ENCODE measurements at regions not wholly inside any gene's neighbourhood (a gene's known extent, or its start where the extent isn't known, plus 50 kb on each side); places are given as distances from the start of the nearest gene placed in this dataset.

GRCh38 chr10:130500261-130501000 is 364.2 kb downstream of the GLRX3 start:
- H3K36me3 Mint-ChIP-seq (ENCODE audit: low read depth): no peaks in the 10 kb centered on the region
- CTCF ChIA-PET: no interaction called here
- ATAC-seq (no peak), DNase-seq (no peak)
- H3K4me3 Mint-ChIP-seq: no peak overlapping the region
- no peaks in the 10 kb centered on the region for H3K4me1 Mint-ChIP-seq (ENCODE audit: low read depth)
- no peak overlapping the region for H3K27ac Mint-ChIP-seq
- POLR2A ChIA-PET: no interaction called here
- no peak for TF ChIP-seq CTCF (IDR thresholded peaks at IDR 0.05)
- intact Hi-C loops (cut with micrococcal nuclease): no loop called here
- H3K27me3 Mint-ChIP-seq: no peaks in the 10 kb centered on the region
- H3K9me3 Mint-ChIP-seq: no peaks in the 10 kb centered on the region

- no peak for DNase-seq
- Mint-ChIP-seq H3K27ac (no peak overlapping the region), H3K36me3 (ENCODE audit: low read depth) (no peaks in the 10 kb centered on the region), H3K27me3 (peaks cover 6% of the 10 kb centered on the region), H3K4me1 (ENCODE audit: low read depth) (no peaks in the 10 kb centered on the region), H3K9me3 (no peaks in the 10 kb centered on the region), H3K4me3 (no peak overlapping the region)
- no peak for ATAC-seq
- no peak for TF ChIP-seq CTCF (IDR thresholded peaks at IDR 0.05)
- ChIA-PET CTCF (no interaction called here), POLR2A (no interaction called here)
- intact Hi-C loops (cut with micrococcal nuclease): no loop called here
Measured at GRCh38 chr10:130507461-130507860, 371.3 kb downstream of the GLRX3 start.

GRCh38 chr10:130509881-130510689 is 373.9 kb downstream of the GLRX3 start:
- no peaks in the 10 kb centered on the region for H3K9me3 Mint-ChIP-seq
- ATAC-seq (no peak), DNase-seq (no peak)
- ChIA-PET POLR2A (no interaction called here), CTCF (no interaction called here)
- peaks cover 6% of the 10 kb centered on the region for H3K27me3 Mint-ChIP-seq
- H3K36me3 Mint-ChIP-seq (ENCODE audit: low read depth): no peaks in the 10 kb centered on the region
- no peak overlapping the region for H3K27ac Mint-ChIP-seq
- no peaks in the 10 kb centered on the region for H3K4me1 Mint-ChIP-seq (ENCODE audit: low read depth)
- H3K4me3 Mint-ChIP-seq: no peak overlapping the region
- no peak for TF ChIP-seq CTCF (IDR thresholded peaks at IDR 0.05)
- intact Hi-C loops (cut with micrococcal nuclease): no loop called here

GRCh38 chr10:130510755-130511154 is 374.6 kb downstream of the GLRX3 start:
- Mint-ChIP-seq H3K4me1 (ENCODE audit: low read depth) (no peaks in the 10 kb centered on the region), H3K27ac (no peak overlapping the region), H3K27me3 (peaks cover 6% of the 10 kb centered on the region), H3K4me3 (no peak overlapping the region), H3K9me3 (no peaks in the 10 kb centered on the region), H3K36me3 (ENCODE audit: low read depth) (no peaks in the 10 kb centered on the region)
- TF ChIP-seq CTCF (IDR thresholded peaks at IDR 0.05): no peak
- CTCF ChIA-PET: no interaction called here
- POLR2A ChIA-PET: no interaction called here
- DNase-seq: no peak
- ATAC-seq: no peak
- intact Hi-C loops (cut with micrococcal nuclease): no loop called here

GRCh38 chr10:130511766-130512165 is 375.6 kb downstream of the GLRX3 start:
- no peaks in the 10 kb centered on the region for H3K4me1 Mint-ChIP-seq (ENCODE audit: low read depth)
- H3K36me3 Mint-ChIP-seq (ENCODE audit: low read depth): no peaks in the 10 kb centered on the region
- TF ChIP-seq CTCF (IDR thresholded peaks at IDR 0.05): no peak
- CTCF ChIA-PET: no interaction called here
- no peak for ATAC-seq
- H3K27ac Mint-ChIP-seq: no peak overlapping the region
- intact Hi-C loops (cut with micrococcal nuclease): no loop called here
- H3K4me3 Mint-ChIP-seq: no peak overlapping the region
- peaks cover 6% of the 10 kb centered on the region for H3K27me3 Mint-ChIP-seq
- POLR2A ChIA-PET: no interaction called here
- DNase-seq: no peak
- H3K9me3 Mint-ChIP-seq: no peaks in the 10 kb centered on the region

Data from activated CD8-positive, alpha-beta T cell treated with anti-CD3 and anti-CD28 coated beads for 36 hours (primary cell).